Neural crest cell (in vitro differentiated cells): ENCODE measurements at regions not wholly inside any gene's neighbourhood (a gene's known extent, or its start where the extent isn't known, plus 50 kb on each side); places are given as distances from the start of the nearest gene placed in this dataset.

Experiments used
- DNase-seq: peaks from one replicate; pipeline ENCODE4 v3.0.0; 2021; ENCODE audit warnings: low read depth, mixed read lengths, low spot score
- H3K27ac Mint-ChIP-seq: one replicate; pipeline ENCODE4 v1.8.0; 2021; ENCODE audit warnings: mild to moderate bottlenecking, mixed read lengths; ENCODE audit not compliant: unreplicated experiment
- H3K27me3 Mint-ChIP-seq: 2 replicates; pipeline ENCODE4 v1.8.0; 2021; ENCODE audit warnings: low read depth, mild to moderate bottlenecking, mixed read lengths
- H3K36me3 Mint-ChIP-seq: 2 replicates; pipeline ENCODE4 v1.8.0; 2021; ENCODE audit warnings: low read depth, mild to moderate bottlenecking, mixed read lengths
- H3K4me1 Mint-ChIP-seq: 2 replicates; pipeline ENCODE4 v1.8.0; 2021; ENCODE audit warnings: mixed read lengths
- H3K4me3 Mint-ChIP-seq: one replicate; pipeline ENCODE4 v1.8.0; 2021; ENCODE audit warnings: mild to moderate bottlenecking, mixed read lengths
- H3K9me3 Mint-ChIP-seq: 2 replicates; pipeline ENCODE4 v1.8.0; 2021; ENCODE audit warnings: mixed read lengths
- TF ChIP-seq, protein P1 (sequence below): fragments of 200-600 bp; sonication (generic); conservative IDR thresholded peaks from 2 replicates; pipeline ENCODE4 v1.5.0; 2021; ENCODE audit warnings: antibody characterized with exemption, mild to moderate bottlenecking

GRCh38 chr3:101042996-101043686 is 49.9 kb upstream of the ABI3BP start:
- no peaks in the 10 kb centered on the region for H3K27me3 Mint-ChIP-seq
- H3K36me3 Mint-ChIP-seq, result no peaks in the 10 kb centered on the region
- H3K4me1 Mint-ChIP-seq, result no peaks in the 10 kb centered on the region
- peaks cover 4% of the 10 kb centered on the region for H3K9me3 Mint-ChIP-seq
- TF ChIP-seq, protein P1, sequence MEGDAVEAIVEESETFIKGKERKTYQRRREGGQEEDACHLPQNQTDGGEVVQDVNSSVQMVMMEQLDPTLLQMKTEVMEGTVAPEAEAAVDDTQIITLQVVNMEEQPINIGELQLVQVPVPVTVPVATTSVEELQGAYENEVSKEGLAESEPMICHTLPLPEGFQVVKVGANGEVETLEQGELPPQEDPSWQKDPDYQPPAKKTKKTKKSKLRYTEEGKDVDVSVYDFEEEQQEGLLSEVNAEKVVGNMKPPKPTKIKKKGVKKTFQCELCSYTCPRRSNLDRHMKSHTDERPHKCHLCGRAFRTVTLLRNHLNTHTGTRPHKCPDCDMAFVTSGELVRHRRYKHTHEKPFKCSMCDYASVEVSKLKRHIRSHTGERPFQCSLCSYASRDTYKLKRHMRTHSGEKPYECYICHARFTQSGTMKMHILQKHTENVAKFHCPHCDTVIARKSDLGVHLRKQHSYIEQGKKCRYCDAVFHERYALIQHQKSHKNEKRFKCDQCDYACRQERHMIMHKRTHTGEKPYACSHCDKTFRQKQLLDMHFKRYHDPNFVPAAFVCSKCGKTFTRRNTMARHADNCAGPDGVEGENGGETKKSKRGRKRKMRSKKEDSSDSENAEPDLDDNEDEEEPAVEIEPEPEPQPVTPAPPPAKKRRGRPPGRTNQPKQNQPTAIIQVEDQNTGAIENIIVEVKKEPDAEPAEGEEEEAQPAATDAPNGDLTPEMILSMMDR, result no peak
- no peak overlapping the region for H3K27ac Mint-ChIP-seq
- H3K4me3 Mint-ChIP-seq, result no peak overlapping the region
- no peak for DNase-seq
